Thyroid gland (tissue), 4 donors: ENCODE measurements at regions not wholly inside any gene's neighbourhood (a gene's known extent, or its start where the extent isn't known, plus 50 kb on each side); places are given as distances from the start of the nearest gene placed in this dataset.

Source experiments
- DNase-seq, 2 donors: peaks; one replicate each; pipeline ENCODE4 v3.0.0-alpha.2; 2019
- H3K27ac ChIP-seq, 3 donors: fragments of 200-600 bp; sonication (generic); 1 replicate in 2 of 3; 2 replicates in 1 of 3; pipeline ENCODE4 v1.5.1; 2016 to 2019; ENCODE audit warnings: mild to moderate bottlenecking in 1 of 3, moderate library complexity in 1 of 3
- H3K27me3 ChIP-seq: fragments of 200-600 bp; sonication (generic); one replicate; pipeline ENCODE4 v1.5.1; 2019
- H3K36me3 ChIP-seq, 2 donors: fragments of 200-600 bp; sonication (generic); one replicate each; pipeline ENCODE4 v1.5.1; 2016 to 2019
- H3K4me1 ChIP-seq, 2 donors: fragments of 200-600 bp; sonication (generic); one replicate each; pipeline ENCODE4 v1.5.1; 2017 to 2019
- H3K4me3 ChIP-seq, 3 donors: fragments of 200-600 bp; sonication (generic); replicated peaks in 1 of 3; 1 replicate in 2 of 3; 2 replicates in 1 of 3; pipeline ENCODE4 v1.5.1; 2016; ENCODE audit warnings: mild to moderate bottlenecking in 1 of 3
- H3K9me3 ChIP-seq: fragments of 200-600 bp; sonication (generic); one replicate; pipeline ENCODE4 v1.5.1; 2017
- POLR2A ChIP-seq, 2 donors: fragments of 450-650 bp; IDR thresholded peaks; one replicate each; pipeline ENCODE4 v1.6.1; 2017; ENCODE audit warnings: antibody characterized with exemption in 2 of 2, mild to moderate bottlenecking in 2 of 2, moderate library complexity in 1 of 2
- WGBS, 2 donors: methylation state at CpG; one replicate each; pipeline ENCODE4 v1.1.5; 2017; 5-methylcytosine and 5-hydroxymethylcytosine counted together
- intact Hi-C: fragments of 100-400 bp; cut with DNase I; formaldehyde crosslinking; loops from one replicate; pipeline ENCODE4 v1.15.1; 2023
- TF ChIP-seq, protein P1 (sequence below), 6 experiments: fragments of 200-600 bp in 3 of 6; fragments of 450-650 bp in 3 of 6; sonication (generic) in 3 of 6; IDR thresholded peaks; one replicate each; pipeline ENCODE4 v1.5.1; 2016 to 2019; ENCODE audit warnings: antibody characterized with exemption in 6 of 6, mild to moderate bottlenecking in 2 of 6, inconsistent platforms in 1 of 6, moderate library complexity in 1 of 6

DNA sequence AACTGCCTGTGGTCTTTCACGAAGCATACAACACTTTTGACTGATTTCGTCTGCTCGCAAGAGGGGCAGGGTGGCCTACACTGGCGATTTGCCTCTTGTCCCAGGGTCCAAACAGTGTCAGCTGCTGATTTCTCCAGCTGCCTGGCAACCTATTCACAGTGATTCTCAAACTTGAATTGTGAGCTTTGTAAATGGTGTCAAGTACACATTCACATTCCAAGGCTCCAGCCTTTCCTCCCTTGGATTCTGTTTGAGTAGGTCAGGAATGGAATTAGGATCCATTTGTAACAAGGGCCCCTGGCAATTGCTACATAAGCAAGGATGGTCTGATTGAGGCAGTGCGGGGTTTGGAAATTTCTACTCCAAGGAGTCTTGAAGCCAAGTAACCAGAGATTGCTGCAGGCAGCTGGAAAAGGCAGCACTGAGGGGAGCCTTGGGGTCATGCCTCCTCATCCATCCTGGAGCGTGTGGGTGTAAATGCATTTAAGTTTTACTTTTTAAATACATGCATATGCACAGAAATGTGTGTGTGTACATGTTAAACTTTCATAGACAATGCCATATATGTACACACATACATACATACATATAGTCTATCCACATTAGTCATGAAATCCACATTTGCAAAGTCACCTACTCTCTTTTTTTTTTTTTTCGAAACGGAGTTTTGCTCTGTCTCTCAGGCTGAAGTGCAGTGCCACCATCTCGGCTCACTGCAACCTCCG is 86.8 kb upstream of the UXS1 start:
- TF ChIP-seq POLR2A (IDR thresholded peaks at IDR 0.05): no peak
- TF ChIP-seq, protein P1, sequence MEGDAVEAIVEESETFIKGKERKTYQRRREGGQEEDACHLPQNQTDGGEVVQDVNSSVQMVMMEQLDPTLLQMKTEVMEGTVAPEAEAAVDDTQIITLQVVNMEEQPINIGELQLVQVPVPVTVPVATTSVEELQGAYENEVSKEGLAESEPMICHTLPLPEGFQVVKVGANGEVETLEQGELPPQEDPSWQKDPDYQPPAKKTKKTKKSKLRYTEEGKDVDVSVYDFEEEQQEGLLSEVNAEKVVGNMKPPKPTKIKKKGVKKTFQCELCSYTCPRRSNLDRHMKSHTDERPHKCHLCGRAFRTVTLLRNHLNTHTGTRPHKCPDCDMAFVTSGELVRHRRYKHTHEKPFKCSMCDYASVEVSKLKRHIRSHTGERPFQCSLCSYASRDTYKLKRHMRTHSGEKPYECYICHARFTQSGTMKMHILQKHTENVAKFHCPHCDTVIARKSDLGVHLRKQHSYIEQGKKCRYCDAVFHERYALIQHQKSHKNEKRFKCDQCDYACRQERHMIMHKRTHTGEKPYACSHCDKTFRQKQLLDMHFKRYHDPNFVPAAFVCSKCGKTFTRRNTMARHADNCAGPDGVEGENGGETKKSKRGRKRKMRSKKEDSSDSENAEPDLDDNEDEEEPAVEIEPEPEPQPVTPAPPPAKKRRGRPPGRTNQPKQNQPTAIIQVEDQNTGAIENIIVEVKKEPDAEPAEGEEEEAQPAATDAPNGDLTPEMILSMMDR (IDR thresholded peaks at IDR 0.05): no peak
- peak; percentile 19 to 70 for DNase-seq
- no peak overlapping the region for H3K4me3 ChIP-seq
- intact Hi-C loops: no loop called here
- 61 to 75% methylated on average over 10 of the region's 10 CpGs for WGBS, 2 donors
- H3K27ac ChIP-seq: peak overlapping the region; percentile 35 to 74 (median 65)
- H3K9me3 ChIP-seq: no peaks in the 10 kb centered on the region
- no peaks in the 10 kb centered on the region for H3K36me3 ChIP-seq
- H3K4me1 ChIP-seq: peaks cover 37 to 53% of the 10 kb centered on the region in 2 donors
- H3K27me3 ChIP-seq: no peaks in the 10 kb centered on the region

DNA sequence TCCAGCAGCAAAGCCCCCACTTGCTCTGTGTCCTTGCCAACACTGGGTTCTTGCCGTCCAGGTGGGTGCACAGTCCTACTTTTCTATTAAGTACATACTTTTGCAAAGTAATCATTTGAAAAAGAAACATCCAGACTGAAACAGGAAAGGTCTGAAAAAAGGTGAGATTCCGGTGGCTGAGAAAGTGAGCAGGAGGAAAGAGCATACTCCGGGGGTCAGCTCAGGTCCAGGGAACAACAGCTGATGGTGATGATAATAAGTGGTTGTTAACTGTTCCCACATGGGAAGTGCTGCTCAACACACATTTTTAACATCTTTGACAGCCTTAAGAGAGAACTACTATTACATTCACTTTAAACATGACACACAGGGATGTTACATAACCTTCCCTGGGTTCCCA is 86.1 kb upstream of the UXS1 start:
- no peak for DNase-seq
- 26 to 29% methylated on average over 3 of the region's 3 CpGs for WGBS, 2 donors
- H3K4me1 ChIP-seq: peaks cover 37 to 53% of the 10 kb centered on the region in 2 donors
- TF ChIP-seq, protein P1 (IDR thresholded peaks at IDR 0.05): no peak
- TF ChIP-seq POLR2A (IDR thresholded peaks at IDR 0.05): no peak
- intact Hi-C loops: no loop called here
- H3K27me3 ChIP-seq: no peaks in the 10 kb centered on the region
- peak overlapping the region; percentile 35 to 65 (median 51) for H3K27ac ChIP-seq
- H3K36me3 ChIP-seq: no peaks in the 10 kb centered on the region
- H3K4me3 ChIP-seq: no peak overlapping the region
- no peaks in the 10 kb centered on the region for H3K9me3 ChIP-seq

DNA sequence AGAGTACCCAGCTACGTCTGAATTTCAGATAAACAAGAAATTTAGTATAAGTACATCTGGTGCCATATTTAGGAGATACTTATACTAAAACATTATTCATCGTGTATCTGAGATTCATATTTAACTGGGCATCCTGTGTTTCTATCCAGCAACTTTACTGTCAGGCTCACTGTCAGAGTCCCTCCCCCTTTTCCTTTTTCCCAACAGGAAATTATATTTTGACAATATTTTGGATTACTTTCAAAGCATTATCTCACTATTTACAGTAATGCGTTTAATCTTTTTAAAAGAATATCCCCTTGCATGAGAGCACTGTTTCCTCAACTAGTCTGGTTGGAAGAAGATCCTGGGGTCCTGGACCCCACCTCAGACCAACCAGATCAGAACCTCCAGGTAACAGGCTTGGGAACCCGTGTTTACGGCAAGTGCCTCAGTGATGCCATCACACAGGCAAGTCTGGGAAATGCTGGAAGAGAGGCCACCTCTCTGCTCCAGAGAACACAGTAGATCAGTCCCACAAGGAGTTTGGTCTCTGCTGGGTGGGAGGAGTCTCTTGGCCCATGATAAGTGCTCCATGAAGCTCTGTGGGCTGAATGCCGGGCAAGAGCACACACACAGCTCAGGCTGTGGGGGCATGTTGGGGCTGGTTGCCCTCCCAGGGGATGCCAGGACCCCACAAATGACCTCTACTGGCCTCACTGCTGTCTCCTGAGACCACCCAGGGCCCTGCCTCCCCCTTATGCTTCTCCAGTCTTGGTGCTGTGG is 84.2 kb upstream of the UXS1 start:
- 69 to 82% methylated on average over 6 of the region's 6 CpGs for WGBS, 2 donors
- H3K27ac ChIP-seq: no peak overlapping the region

DNA sequence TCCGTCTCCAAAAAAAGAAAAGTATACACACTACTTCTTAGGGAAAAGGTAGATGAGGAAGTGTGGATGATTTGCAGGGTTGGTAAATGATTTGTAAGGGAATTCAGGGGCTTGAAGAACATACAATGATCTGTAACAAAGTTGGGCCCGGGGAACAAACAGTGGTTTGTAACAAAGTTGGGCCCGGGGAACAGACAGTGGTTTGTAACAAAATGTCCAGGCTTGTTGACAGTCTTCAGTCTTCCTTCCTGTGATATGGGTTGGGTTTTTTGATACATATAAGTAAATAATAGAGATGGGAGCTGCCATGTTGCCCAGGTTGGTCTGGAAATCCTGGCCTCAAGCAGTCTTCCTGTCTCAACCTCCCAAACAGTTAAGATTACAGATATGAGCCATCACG is 83.3 kb upstream of the UXS1 start:
- no peak overlapping the region for H3K27ac ChIP-seq
- intact Hi-C loops: loop anchor here (10.0 kb wide), 1 partner anchor 173 kb away; no protein-coding TSS in a partner anchor
- no peaks in the 10 kb centered on the region for H3K36me3 ChIP-seq
- H3K9me3 ChIP-seq: no peaks in the 10 kb centered on the region
- no peak for DNase-seq
- peaks cover 22 to 30% of the 10 kb centered on the region in 2 donors for H3K4me1 ChIP-seq
- WGBS, 2 donors: 91 to 94% methylated on average over 4 of the region's 4 CpGs
- H3K4me3 ChIP-seq: no peak overlapping the region
- no peaks in the 10 kb centered on the region for H3K27me3 ChIP-seq
- no peak for TF ChIP-seq POLR2A (IDR thresholded peaks at IDR 0.05)
- TF ChIP-seq, protein P1 (IDR thresholded peaks at IDR 0.05): no peak

More for the DNA sequence above, 84.2 kb upstream of the UXS1 start:
- DNase-seq: no peak
- no peaks in the 10 kb centered on the region for H3K36me3 ChIP-seq
- peaks cover 30 to 39% of the 10 kb centered on the region in 2 donors for H3K4me1 ChIP-seq
- no peaks in the 10 kb centered on the region for H3K9me3 ChIP-seq
- intact Hi-C loops: loop anchor here (10.0 kb wide), 1 partner anchor 173 kb away; no protein-coding TSS in a partner anchor
- TF ChIP-seq, protein P1 (IDR thresholded peaks at IDR 0.05): no peak
- TF ChIP-seq POLR2A (IDR thresholded peaks at IDR 0.05): no peak
- no peaks in the 10 kb centered on the region for H3K27me3 ChIP-seq
- no peak overlapping the region for H3K4me3 ChIP-seq

DNA sequence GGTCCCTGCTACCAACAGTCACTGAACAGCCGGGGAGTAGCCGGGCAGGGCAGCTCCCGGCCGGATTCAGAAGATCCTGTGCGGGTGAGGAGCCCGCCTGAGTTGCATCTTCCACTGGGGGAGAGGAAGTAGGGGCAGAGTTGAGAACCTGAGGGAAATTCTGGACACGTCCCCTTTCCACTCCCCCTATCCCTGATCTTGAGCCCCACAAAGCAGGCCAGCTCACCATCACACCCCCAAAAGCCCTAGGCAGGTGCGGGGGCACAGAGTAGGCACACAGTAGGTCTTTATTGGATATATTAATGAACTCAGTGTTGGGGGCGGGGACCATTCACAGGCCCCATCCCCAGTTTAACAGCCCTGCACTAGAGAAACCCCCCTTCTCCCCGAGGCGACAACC is 81.9 kb upstream of the UXS1 start:
- intact Hi-C loops: loop anchor here (10.0 kb wide), 1 partner anchor 171 kb away; no protein-coding TSS in a partner anchor
- no peak for DNase-seq

More for the DNA sequence above, 81.9 kb upstream of the UXS1 start:
- Histone ChIP-seq H3K4me3 (no peak overlapping the region), H3K4me1 (peaks cover 10 to 16% of the 10 kb centered on the region in 2 donors), H3K27me3 (no peaks in the 10 kb centered on the region), H3K27ac (no peak overlapping the region), H3K9me3 (no peaks in the 10 kb centered on the region), H3K36me3 (no peaks in the 10 kb centered on the region)
- TF ChIP-seq, protein P1 (IDR thresholded peaks at IDR 0.05): no peak
- TF ChIP-seq POLR2A (IDR thresholded peaks at IDR 0.05): no peak
- 97 to 100% methylated on average over 10 of the region's 11 CpGs for WGBS, 2 donors
